Uterus (tissue), 3 donors: ENCODE measurements at regions not wholly inside any gene's neighbourhood (a gene's known extent, or its start where the extent isn't known, plus 50 kb on each side); places are given as distances from the start of the nearest gene placed in this dataset.

Experiments
- DNase-seq, 2 donors: peaks; one replicate each; pipeline ENCODE4 v3.0.0-alpha.2; 2019 to 2020
- H3K27ac ChIP-seq, 2 donors: fragments of 200-600 bp; sonication (generic); 1 replicate in 1 of 2; 2 replicates in 1 of 2; pipeline ENCODE4 v1.5.1; 2016 to 2018
- H3K27me3 ChIP-seq, 2 donors: fragments of 200-600 bp; sonication (generic); one replicate each; pipeline ENCODE4 v1.5.1; 2018 to 2019; ENCODE audit warnings: control low read depth in 1 of 2
- H3K36me3 ChIP-seq, 2 donors: fragments of 200-600 bp; sonication (generic); one replicate each; pipeline ENCODE4 v1.5.1; 2019; ENCODE audit warnings: control low read depth in 1 of 2
- H3K4me1 ChIP-seq, 2 donors: fragments of 200-600 bp; sonication (generic); one replicate each; pipeline ENCODE4 v1.5.1; 2018 to 2019; ENCODE audit warnings: control low read depth in 1 of 2
- H3K4me3 ChIP-seq, 2 donors: fragments of 200-600 bp; sonication (generic); 1 replicate in 1 of 2; 2 replicates in 1 of 2; pipeline ENCODE4 v1.5.1; 2018 to 2019; ENCODE audit warnings: mild to moderate bottlenecking in 1 of 2
- H3K9me3 ChIP-seq, 2 donors: fragments of 200-600 bp; sonication (generic); one replicate each; pipeline ENCODE4 v1.5.1; 2019; ENCODE audit warnings: control low read depth in 1 of 2
- CTCF ChIP-seq, 4 experiments: fragments of 200-600 bp in 2 of 4; fragments of 450-650 bp in 2 of 4; sonication (generic) in 2 of 4; IDR thresholded peaks; one replicate each; pipeline ENCODE4 v1.5.1; 2016 to 2019; ENCODE audit warnings: antibody characterized with exemption in 4 of 4, mild to moderate bottlenecking in 2 of 4, moderate library complexity in 1 of 4
- POLR2A ChIP-seq, 2 donors: fragments of 450-650 bp; IDR thresholded peaks; one replicate each; pipeline ENCODE4 v1.6.1; 2016; ENCODE audit warnings: antibody characterized with exemption in 2 of 2, mild to moderate bottlenecking in 1 of 2, moderate library complexity in 1 of 2
- intact Hi-C: fragments of 100-400 bp; cut with DNase I; formaldehyde crosslinking; loops from one replicate; pipeline ENCODE4 v1.15.1; 2023; ENCODE audit warnings: low total_unique reads
- donor health status: DM: yes; HTN: yes; CAD: no.

GRCh38 chr1:55654171-55654570 lies 439.0 kb upstream of the USP24 start:
- peak overlapping the region; percentile 20 to 37 for H3K27ac ChIP-seq
- TF ChIP-seq POLR2A (IDR thresholded peaks at IDR 0.05) (no peak), CTCF (IDR thresholded peaks at IDR 0.05) (no peak)

GRCh38 chr1:55650444-55650843 lies 435.3 kb upstream of the USP24 start:
- Histone ChIP-seq H3K9me3 (no peaks in the 10 kb centered on the region), H3K4me1 (no peaks in the 10 kb centered on the region), H3K27ac (peak overlapping the region in 1 of 2 donors; percentile 3), H3K27me3 (no peaks in the 10 kb centered on the region), H3K36me3 (no peaks in the 10 kb centered on the region), H3K4me3 (no peak overlapping the region)
- intact Hi-C loops, result no loop called here
- TF ChIP-seq POLR2A (IDR thresholded peaks at IDR 0.05) (no peak), CTCF (IDR thresholded peaks at IDR 0.05) (no peak)
- DNase-seq, result no peak

More at GRCh38 chr1:55654171-55654570, 439.0 kb upstream of the USP24 start:
- Histone ChIP-seq H3K4me1 (no peaks in the 10 kb centered on the region), H3K9me3 (no peaks in the 10 kb centered on the region), H3K4me3 (no peak overlapping the region), H3K27me3 (no peaks in the 10 kb centered on the region), H3K36me3 (no peaks in the 10 kb centered on the region)
- no peak for DNase-seq
- intact Hi-C loops, result no loop called here

GRCh38 chr1:55646181-55646580 lies 431.0 kb upstream of the USP24 start:
- Histone ChIP-seq H3K4me3 (no peak overlapping the region), H3K4me1 (no peaks in the 10 kb centered on the region), H3K36me3 (no peaks in the 10 kb centered on the region), H3K27me3 (no peaks in the 10 kb centered on the region), H3K27ac (no peak overlapping the region), H3K9me3 (no peaks in the 10 kb centered on the region)
- TF ChIP-seq POLR2A (IDR thresholded peaks at IDR 0.05) (no peak), CTCF (IDR thresholded peaks at IDR 0.05) (no peak)
- DNase-seq, result no peak
- intact Hi-C loops, result no loop called here

GRCh38 chr1:55645270-55645669 lies 430.1 kb upstream of the USP24 start:
- DNase-seq, result no peak
- intact Hi-C loops, result no loop called here
- no peak for TF ChIP-seq POLR2A (IDR thresholded peaks at IDR 0.05)
- no peak for TF ChIP-seq CTCF (IDR thresholded peaks at IDR 0.05)
- H3K27me3 ChIP-seq, result no peaks in the 10 kb centered on the region
- H3K27ac ChIP-seq, result no peak overlapping the region
- no peaks in the 10 kb centered on the region for H3K4me1 ChIP-seq
- no peaks in the 10 kb centered on the region for H3K36me3 ChIP-seq
- H3K4me3 ChIP-seq, result no peak overlapping the region
- H3K9me3 ChIP-seq, result no peaks in the 10 kb centered on the region

- TF ChIP-seq CTCF (IDR thresholded peaks at IDR 0.05), result no peak
- TF ChIP-seq POLR2A (IDR thresholded peaks at IDR 0.05), result no peak
- no peaks in the 10 kb centered on the region for H3K9me3 ChIP-seq
- H3K36me3 ChIP-seq, result no peaks in the 10 kb centered on the region
- intact Hi-C loops, result no loop called here
- no peak overlapping the region for H3K4me3 ChIP-seq
- no peak overlapping the region for H3K27ac ChIP-seq
- H3K27me3 ChIP-seq, result no peaks in the 10 kb centered on the region
- DNase-seq, result no peak
- no peaks in the 10 kb centered on the region for H3K4me1 ChIP-seq
Observed at GRCh38 chr1:55641947-55642346, 426.8 kb upstream of the USP24 start.
